DMS 273 (cell line): ENCODE measurements at regions not wholly inside any gene's neighbourhood (a gene's known extent, or its start where the extent isn't known, plus 50 kb on each side); places are given as distances from the start of the nearest gene placed in this dataset.

Source experiments
- DNase-seq: peaks from one replicate; lab custom pipeline; 2025; ENCODE audit not compliant: unreplicated experiment; lab: John Stamatoyannopoulos, UW

DNA sequence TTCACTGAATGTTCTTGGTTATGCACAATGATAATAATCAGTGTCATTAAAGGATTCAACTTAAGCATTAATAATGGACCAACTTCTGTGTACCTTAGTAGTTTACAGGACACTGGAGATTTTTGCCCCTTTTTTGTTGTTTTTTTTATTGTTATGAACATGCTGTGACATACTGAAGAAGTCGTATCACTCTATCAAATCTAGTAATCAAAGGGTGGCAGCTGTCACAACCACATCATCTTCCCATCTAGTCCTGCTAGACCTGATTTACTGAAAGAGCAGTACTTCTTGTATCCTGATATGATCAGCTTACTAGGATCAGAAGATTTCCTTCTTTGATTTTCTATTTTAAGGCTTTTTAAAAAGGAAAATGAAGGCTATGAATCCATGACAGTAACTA lies 504.6 kb upstream of the CELF2 start:
- DNase-seq, result no peak

- no peak for DNase-seq
Observed at GRCh38 chr10:10513898-10514297, 503.8 kb upstream of the CELF2 start.

- DNase-seq, result no peak
Observed at GRCh38 chr10:10514797-10515196, 502.9 kb upstream of the CELF2 start.

DNA sequence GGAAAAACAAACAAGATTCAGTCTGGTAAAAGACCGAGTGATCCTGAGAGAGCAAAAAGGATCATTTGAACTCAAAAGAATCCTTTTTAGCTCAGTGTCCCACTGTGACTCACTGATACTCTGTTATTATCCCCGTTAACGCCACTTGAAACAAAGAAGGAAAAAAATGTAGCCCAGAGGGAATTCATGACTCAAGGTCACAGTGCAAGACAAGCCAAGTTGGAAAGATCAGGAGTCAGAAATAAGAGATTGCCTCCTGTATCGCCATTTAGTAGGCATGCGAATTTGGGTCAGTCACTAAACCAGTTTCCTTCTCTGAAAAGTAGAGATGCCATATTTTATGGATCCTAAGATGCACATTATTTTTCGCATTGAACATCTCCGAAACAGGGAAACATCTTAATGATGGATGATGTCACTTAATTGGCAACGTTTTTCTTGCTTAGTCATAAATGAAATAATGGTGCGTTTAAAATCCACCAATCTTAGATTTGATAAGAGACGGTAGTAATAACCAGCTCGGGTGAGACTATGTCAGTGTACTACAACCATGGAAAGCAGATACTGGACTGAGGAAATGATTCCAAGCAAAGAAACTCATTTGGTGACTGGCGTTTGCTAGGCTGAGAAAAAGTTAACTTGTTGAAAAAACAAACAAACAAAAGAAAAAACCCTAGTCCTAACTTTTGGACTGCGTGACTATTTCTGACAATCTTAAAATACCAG lies 502.0 kb upstream of the CELF2 start:
- DNase-seq, result no peak

DNA sequence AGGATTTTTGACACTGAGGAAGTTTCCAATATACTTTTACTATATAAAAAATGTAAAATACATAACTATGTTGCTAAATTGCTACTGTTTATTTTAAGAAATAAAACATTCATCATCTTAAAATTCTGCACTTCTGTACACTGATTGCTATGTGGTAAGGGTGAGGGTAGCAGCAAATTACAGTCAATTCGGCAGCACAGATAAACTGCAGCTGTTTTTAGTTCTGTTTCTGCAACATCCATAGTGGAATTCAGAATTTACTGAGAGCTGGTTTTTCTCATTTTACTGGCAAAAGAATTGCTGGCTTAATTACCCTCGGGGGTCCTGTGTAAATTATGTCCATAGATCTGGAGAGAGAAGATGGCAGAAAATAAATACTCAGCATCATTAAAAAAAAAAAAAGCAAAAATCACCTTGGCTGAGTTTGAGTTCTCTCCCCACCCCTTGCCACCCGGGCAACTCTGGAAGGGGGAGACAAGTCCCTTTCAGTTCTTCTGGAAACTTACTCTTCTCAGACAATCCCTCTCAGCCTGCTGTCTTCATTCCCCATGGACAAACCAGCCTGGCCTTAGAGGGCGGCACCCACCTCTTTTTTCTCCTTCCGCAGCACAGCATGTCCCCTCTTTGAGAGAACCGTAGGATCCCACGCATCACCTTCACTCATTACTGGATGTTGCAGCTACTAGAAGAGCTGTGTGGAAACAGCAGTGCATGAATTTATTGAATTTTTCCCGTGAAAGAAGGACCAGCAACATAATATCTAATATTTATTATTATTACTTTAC lies 501.1 kb upstream of the CELF2 start:
- no peak for DNase-seq

GRCh38 chr10:10517866-10518265 lies 499.8 kb upstream of the CELF2 start:
- no peak for DNase-seq

GRCh38 chr10:10519674-10520073 lies 498.0 kb upstream of the CELF2 start:
- DNase-seq, result no peak

GRCh38 chr10:10520491-10521385 lies 496.9 kb upstream of the CELF2 start:
- no peak for DNase-seq

DNA sequence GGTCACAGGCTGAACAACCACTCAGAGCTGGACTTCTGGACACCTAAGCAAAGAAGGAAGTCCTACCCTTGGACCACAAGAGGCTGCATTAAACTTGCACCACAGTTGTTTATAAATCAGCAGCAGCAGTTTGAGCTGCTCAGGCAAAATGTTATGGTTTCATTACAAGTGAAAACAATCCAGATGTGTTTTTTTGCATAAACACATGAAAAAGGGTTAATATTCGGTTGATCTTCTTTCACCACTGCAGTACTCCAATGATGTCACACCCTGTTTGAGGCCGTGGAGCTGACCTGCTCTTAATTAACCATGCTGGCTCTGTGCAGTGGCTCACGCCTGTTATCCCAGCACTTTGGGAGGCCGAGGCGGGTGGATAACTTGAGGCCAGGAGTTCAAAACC lies 490.8 kb upstream of the CELF2 start:
- no peak for DNase-seq

DNA sequence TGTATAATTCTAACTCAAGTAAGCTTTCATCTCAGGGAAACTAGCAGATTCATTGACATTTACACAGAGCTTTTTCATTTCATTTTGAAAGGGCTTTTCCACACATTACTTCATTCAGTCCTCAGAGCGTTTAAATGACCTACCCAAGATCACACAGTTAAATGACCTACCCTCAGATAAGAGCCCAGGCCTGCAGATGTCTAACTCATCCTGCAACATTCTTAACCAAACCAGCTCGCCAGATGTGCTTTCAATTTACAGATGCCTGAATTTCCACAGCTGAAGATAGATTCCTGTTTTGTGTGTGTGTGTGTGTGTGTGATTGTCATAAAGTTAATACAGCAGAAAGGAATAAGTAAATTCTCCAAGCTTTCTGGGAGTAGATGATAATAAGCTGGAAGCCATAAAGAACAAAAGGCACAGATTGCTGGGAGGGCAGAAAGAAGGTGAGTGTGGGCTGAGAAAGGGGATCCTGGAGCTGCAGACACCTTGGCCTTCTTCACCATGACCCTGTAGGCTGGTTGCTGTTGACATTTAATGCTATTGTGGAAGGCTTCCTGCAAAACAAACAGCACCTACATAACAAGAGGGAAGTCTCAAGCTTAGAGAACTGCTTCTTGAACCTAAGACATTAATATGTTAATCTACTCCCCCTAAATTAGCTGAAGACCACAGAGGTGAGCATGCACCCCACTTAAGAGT lies 489.7 kb upstream of the CELF2 start:
- no peak for DNase-seq

- no peak for DNase-seq
Observed at GRCh38 chr10:10528563-10528910, 489.1 kb upstream of the CELF2 start.

DNA sequence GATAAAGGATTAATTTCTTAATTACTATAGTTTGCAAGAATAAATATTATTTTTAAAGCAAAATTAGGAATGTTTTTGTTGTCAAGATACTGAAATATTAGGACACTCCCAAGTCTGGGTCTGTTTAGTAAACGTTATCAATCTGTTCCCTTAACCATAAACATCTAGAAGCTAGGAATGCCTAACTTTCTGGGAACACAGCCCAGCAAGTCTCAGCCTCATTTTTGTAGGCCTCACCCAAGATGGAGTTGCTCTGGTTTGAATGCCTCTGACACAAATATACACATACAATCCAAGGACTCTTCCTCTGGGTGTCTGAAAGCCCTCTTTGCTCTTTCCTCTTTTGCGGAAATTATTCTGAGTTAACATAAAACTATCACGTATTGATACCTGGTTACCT lies 487.4 kb upstream of the CELF2 start:
- DNase-seq, result no peak

DNA sequence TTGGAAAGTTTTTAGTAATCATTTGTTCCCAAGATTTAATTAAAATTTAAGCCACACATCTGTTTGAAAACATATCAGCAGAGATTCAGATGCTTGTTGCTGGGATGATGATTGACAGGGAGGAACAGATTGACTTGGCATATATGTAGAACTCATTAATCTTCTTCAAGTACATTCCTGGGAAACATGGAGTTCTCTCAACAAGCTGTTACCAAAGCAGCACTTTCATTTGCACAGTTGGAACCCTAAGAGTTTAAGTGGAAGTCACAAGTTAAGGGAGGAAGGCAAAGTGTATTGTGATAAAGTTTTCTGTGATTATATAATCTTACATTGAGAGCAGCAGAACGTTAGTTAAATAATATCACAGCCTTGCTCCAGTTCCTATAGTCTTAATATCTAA lies 485.4 kb upstream of the CELF2 start:
- DNase-seq, result no peak

DNA sequence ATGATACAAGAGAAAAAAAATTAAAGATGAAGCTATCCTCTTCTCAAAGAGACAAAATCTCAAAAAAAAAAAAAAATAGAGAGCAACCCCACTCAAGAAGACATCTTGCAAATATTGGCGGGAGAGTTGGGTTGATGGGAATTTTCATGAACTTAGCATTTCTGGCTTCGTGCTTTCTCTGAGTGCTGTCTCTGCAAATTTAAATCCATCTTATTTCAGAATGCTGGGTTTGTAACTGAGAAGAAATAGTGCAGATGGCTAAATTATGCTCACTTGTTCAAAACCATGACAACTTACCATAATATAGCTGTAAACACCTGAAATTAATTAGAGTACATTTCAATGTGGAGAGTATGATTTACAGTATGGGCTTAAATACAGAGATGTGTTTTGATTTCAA lies 484.8 kb upstream of the CELF2 start:
- no peak for DNase-seq

DNA sequence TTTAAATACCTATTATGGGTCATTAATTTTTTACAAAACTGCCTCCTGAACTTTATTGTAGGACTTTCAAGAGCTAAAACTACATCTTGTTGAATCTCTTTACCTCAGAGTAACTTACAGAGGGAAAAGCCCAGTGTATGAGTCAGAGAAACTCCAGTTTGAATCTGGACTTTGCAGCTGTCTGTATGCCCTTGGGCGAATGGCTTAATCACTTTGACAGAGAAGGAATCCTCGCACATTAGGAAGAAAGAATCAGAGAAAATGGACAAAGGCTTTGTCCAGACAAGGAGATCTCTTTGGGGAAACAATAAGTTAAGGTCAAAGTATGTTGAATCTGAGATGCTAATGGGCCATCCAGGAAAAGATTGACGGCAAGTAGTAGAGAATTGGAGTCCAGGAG lies 484.2 kb upstream of the CELF2 start:
- DNase-seq, result no peak

- DNase-seq, result no peak
Observed at GRCh38 chr10:10538326-10538725, 479.3 kb upstream of the CELF2 start.

- DNase-seq, result no peak
Observed at GRCh38 chr10:10540398-10540797, 477.3 kb upstream of the CELF2 start.

DNA sequence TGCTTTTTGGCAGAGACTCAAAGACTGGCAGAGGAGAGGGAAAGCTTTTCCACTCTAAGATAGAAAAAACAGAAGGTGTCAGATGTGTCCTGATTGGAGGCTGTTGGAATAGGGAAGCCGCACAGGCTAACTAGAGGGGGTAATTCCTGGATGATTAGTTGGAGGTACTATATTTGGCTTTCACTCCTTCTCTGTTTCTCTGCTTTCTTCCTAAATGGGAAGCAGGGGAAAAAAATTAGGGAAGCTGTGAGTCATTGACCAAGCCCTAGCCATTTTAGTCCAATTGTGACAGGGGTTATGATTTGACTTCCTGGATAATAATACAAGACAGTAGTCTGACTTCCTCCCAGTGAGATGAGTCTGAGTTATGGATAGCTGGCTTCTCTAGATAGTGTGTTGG lies 475.2 kb upstream of the CELF2 start:
- DNase-seq, result no peak

GRCh38 chr10:10544890-10545289 lies 472.8 kb upstream of the CELF2 start:
- DNase-seq, result no peak

DNA sequence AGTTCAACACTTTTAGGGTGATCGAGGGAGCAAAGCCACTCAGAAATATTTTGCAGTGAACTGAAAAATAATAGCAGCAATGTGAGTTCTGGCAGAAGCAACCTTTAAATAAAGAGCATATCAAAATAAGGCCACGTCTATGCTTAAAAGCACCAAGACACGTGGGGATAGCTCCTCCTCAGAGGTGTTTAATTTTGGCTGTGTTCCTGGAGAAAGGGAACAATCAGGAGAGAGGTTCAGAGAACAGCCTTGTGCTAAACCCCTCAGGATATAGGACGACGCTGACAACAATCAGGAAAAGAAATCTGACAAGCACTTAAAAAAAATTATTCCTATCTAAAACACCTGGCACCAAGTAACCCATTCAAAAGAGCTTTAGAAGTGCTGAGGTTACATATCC lies 471.9 kb upstream of the CELF2 start:
- DNase-seq, result no peak

GRCh38 chr10:10551596-10552301 lies 465.9 kb upstream of the CELF2 start:
- no peak for DNase-seq
